MCF 10A (cell line): ENCODE measurements at regions not wholly inside any gene's neighbourhood (a gene's known extent, or its start where the extent isn't known, plus 50 kb on each side); places are given as distances from the start of the nearest gene placed in this dataset.

Source experiments
- BruUV-seq: library from RNA; stranded (reverse); fragments of 400-500 nt; replicated peaks from 2 replicates; lab custom pipeline; 2021; lab: Mats Ljungman, UMichigan
- CTCF ChIA-PET: fragments of 300-600 bp; sonication (Branson Sonifier 250); formaldehyde crosslinking; extraction: SDS; loops from one replicate; lab custom pipeline; 2021; ENCODE audit warnings: antibody characterized with exemption, inconsistent platforms; lab: Yijun Ruan, JAX
- POLR2A ChIA-PET: fragments of 300-600, 350-650 bp; sonication (Branson Sonifier 250); formaldehyde crosslinking; extraction: SDS; loops from one replicate; lab custom pipeline; 2020; ENCODE audit warnings: antibody characterized with exemption, inconsistent platforms; lab: Yijun Ruan, JAX
- DNase-seq: peaks from one replicate; pipeline ENCODE4 v3.0.0-alpha.2; 2018; ENCODE audit not compliant: unreplicated experiment
- H3K27ac Mint-ChIP-seq: one replicate; pipeline ENCODE4 v1.8.0; 2022; ENCODE audit warnings: mild to moderate bottlenecking, low read depth, mixed read lengths; ENCODE audit not compliant: unreplicated experiment
- H3K27me3 Mint-ChIP-seq: one replicate; pipeline ENCODE4 v1.8.0; 2022; ENCODE audit warnings: mixed read lengths; ENCODE audit not compliant: insufficient read depth, unreplicated experiment
- H3K36me3 Mint-ChIP-seq: one replicate; pipeline ENCODE4 v1.8.0; 2022; ENCODE audit warnings: mild to moderate bottlenecking, moderate library complexity, mixed read lengths; ENCODE audit not compliant: insufficient read depth, unreplicated experiment
- H3K4me1 Mint-ChIP-seq: one replicate; pipeline ENCODE4 v1.8.0; 2022; ENCODE audit warnings: mixed read lengths; ENCODE audit not compliant: insufficient read depth, unreplicated experiment
- H3K4me3 Mint-ChIP-seq: one replicate; pipeline ENCODE4 v1.8.0; 2022; ENCODE audit warnings: mild to moderate bottlenecking, moderate library complexity, mixed read lengths; ENCODE audit not compliant: unreplicated experiment
- H3K9me3 Mint-ChIP-seq: one replicate; pipeline ENCODE4 v1.8.0; 2022; ENCODE audit warnings: mixed read lengths; ENCODE audit not compliant: unreplicated experiment
- CTCF ChIP-seq: fragments of 200-600 bp; IDR thresholded peaks from one replicate; pipeline ENCODE4 v1.8.0; 2022; ENCODE audit warnings: antibody characterized with exemption, mild to moderate bottlenecking; ENCODE audit not compliant: unreplicated experiment
- intact Hi-C: fragments of 100-400 bp; cut with micrococcal nuclease; formaldehyde crosslinking; loops from 2 replicates; pipeline ENCODE4 v1.14.1; 2022

- Mint-ChIP-seq H3K36me3 (no peaks in the 10 kb centered on the region), H3K9me3 (no peaks in the 10 kb centered on the region), H3K4me1 (no peaks in the 10 kb centered on the region), H3K27ac (no peak overlapping the region), H3K27me3 (no peaks in the 10 kb centered on the region), H3K4me3 (no peak overlapping the region)
- intact Hi-C loops = no loop called here
- ChIA-PET CTCF (interaction anchor here (0.6 kb wide), 1 partner anchor 18 kb away, joined by 3 read pairs; no protein-coding TSS in a partner anchor), POLR2A (interaction anchor here (0.6 to 0.7 kb wide), 2 partner anchors 102 to 135 kb away, joined by 3 read pairs; no protein-coding TSS in a partner anchor)
- DNase-seq = no peak
- BruUV-seq = no TSS peak
- TF ChIP-seq CTCF = no peak
Observed at GRCh38 chr4:189033801-189034347, 894.6 kb downstream of the TRIML1 start.

DNA sequence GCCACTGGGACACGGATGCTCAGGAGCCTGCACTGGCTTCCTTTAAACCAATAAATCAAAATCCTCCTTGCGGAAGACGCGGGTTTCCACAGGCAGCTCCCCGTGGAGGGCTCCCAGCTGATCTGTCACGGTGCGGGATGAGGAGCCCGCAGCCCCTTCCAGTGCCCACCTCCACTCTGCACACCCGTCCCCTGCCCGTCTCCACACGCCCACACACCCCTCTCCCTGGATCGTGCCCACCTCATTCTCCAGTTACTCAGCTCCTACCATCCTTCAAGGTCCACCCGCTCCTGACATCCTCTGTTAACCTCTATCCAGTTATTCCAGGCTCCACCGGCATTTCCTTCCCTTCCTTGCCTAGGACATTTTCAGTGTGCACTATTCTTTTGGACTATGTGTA lies 895.9 kb downstream of the TRIML1 start:
- H3K4me3 Mint-ChIP-seq = no peak overlapping the region
- no TSS peak for BruUV-seq
- POLR2A ChIA-PET = no interaction called here
- no peak for TF ChIP-seq CTCF
- H3K27ac Mint-ChIP-seq = no peak overlapping the region
- no peaks in the 10 kb centered on the region for H3K36me3 Mint-ChIP-seq
- no peak for DNase-seq
- no peaks in the 10 kb centered on the region for H3K27me3 Mint-ChIP-seq
- CTCF ChIA-PET = interaction anchor here (0.6 kb wide), 1 partner anchor 50 kb away, joined by 3 read pairs; no protein-coding TSS in a partner anchor
- H3K4me1 Mint-ChIP-seq = no peaks in the 10 kb centered on the region
- H3K9me3 Mint-ChIP-seq = no peaks in the 10 kb centered on the region
- intact Hi-C loops = no loop called here

DNA sequence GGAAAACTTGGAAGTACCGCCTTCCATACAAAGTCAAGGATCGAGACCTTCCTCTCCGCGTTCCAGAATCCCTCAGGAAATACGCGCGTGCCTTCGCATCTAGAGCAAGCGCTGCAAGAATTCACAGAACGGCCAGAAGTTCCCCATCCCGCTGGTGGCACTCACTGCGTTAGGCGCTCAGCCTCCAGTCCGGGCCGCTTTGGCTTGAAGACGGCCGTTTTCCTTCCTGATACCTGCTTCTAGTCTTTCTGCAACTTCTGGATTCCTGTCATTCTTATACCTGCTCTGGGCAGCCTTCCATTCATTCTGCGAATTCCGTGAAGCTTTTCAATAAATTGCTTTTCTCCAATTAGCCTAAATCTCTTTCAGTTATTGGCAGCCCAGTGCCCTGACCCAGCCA lies 896.4 kb downstream of the TRIML1 start:
- H3K4me3 Mint-ChIP-seq = no peak overlapping the region
- no peaks in the 10 kb centered on the region for H3K9me3 Mint-ChIP-seq
- POLR2A ChIA-PET = no interaction called here
- BruUV-seq = no TSS peak
- H3K27me3 Mint-ChIP-seq = no peaks in the 10 kb centered on the region
- intact Hi-C loops = no loop called here
- TF ChIP-seq CTCF = no peak
- no peak overlapping the region for H3K27ac Mint-ChIP-seq
- no peaks in the 10 kb centered on the region for H3K4me1 Mint-ChIP-seq
- no peaks in the 10 kb centered on the region for H3K36me3 Mint-ChIP-seq
- CTCF ChIA-PET = interaction anchor here (0.6 kb wide), 1 partner anchor 49 kb away, joined by 3 read pairs; no protein-coding TSS in a partner anchor
- no peak for DNase-seq

GRCh38 chr4:189036906-189037305 lies 897.7 kb downstream of the TRIML1 start:
- ChIA-PET POLR2A (no interaction called here), CTCF (no interaction called here)
- H3K4me3 Mint-ChIP-seq = no peak overlapping the region
- H3K36me3 Mint-ChIP-seq = no peaks in the 10 kb centered on the region
- H3K4me1 Mint-ChIP-seq = no peaks in the 10 kb centered on the region
- no peak for DNase-seq
- BruUV-seq = no TSS peak
- H3K27ac Mint-ChIP-seq = no peak overlapping the region
- no peak for TF ChIP-seq CTCF
- H3K27me3 Mint-ChIP-seq = no peaks in the 10 kb centered on the region
- intact Hi-C loops = no loop called here
- H3K9me3 Mint-ChIP-seq = no peaks in the 10 kb centered on the region
